ENCODE measurements at regions not wholly inside any gene's neighbourhood (a gene's known extent, or its start where the extent isn't known, plus 50 kb on each side); places are given as distances from the start of the nearest gene placed in this dataset.

- Histone ChIP-seq H3K4me3 (no peak overlapping the region), H3K9me2 (ENCODE audit: insufficient read depth) (peaks cover 4% of the 10 kb centered on the region; the same call in 1 of the 2 replicates), H3F3A (replicated peaks; ENCODE audit: low read depth) (no peaks in the 10 kb centered on the region), H3K27ac (ENCODE audit: low read depth) (no peak overlapping the region), H3K79me2 (replicated peaks; ENCODE audit: insufficient read depth) (no peaks in the 10 kb centered on the region), H2AFZ (no peak overlapping the region), H4K20me1 (replicated peaks; ENCODE audit: insufficient read depth) (no peaks in the 10 kb centered on the region), H3K36me3 (ENCODE audit: insufficient read depth) (no peaks in the 10 kb centered on the region), H3K4me1 (ENCODE audit: insufficient read depth) (no peaks in the 10 kb centered on the region), H3K4me2 (no peak overlapping the region), H3K27me3 (ENCODE audit: insufficient read depth) (no peaks in the 10 kb centered on the region)
- Mint-ChIP-seq H3K9me3 (peaks cover 17% of the 10 kb centered on the region), H3K27ac (no peak overlapping the region), H3K4me1 (no peaks in the 10 kb centered on the region), H3K27me3 (ENCODE audit: insufficient read depth, low read depth, poor library complexity) (peaks cover 2% of the 10 kb centered on the region), H3K36me3 (ENCODE audit: low read depth) (peaks cover 15% of the 10 kb centered on the region), H3K4me3 (no peak overlapping the region)
- TF ChIP-seq ZNF114 (CRISPR knock-in tag; IDR thresholded peaks at IDR 0.05): no peak
- TF ChIP-seq POLR2AphosphoS5 (IDR thresholded peaks at IDR 0.05; ENCODE audit: low read depth): no peak
- TF ChIP-seq NANOG (IDR thresholded peaks at IDR 0.05; ENCODE audit: borderline replicate concordance): no peak
- TF ChIP-seq CTCF (conservative IDR thresholded peaks at IDR 0.05; ENCODE audit: low read depth in 2 of 2): peak; percentile 98
- peak; percentile 86 for DNase-seq (ENCODE audit: low spot score)
- ATAC-seq: peak; percentile 86
Observed at GRCh38 chr6:166106076-166106686, 61.5 kb downstream of the TBXT start.

GRCh38 chr6:166105341-166106075 lies 62.1 kb downstream of the TBXT start:
- no peak overlapping the region for H3K4me2 ChIP-seq
- no peak for DNase-seq (ENCODE audit: low spot score)
- no peaks in the 10 kb centered on the region for H3F3A ChIP-seq (replicated peaks; ENCODE audit: low read depth)
- no peak overlapping the region for H3K27ac ChIP-seq (ENCODE audit: low read depth)
- no peaks in the 10 kb centered on the region for H3K79me2 ChIP-seq (replicated peaks; ENCODE audit: insufficient read depth)
- no peaks in the 10 kb centered on the region for H4K20me1 ChIP-seq (replicated peaks; ENCODE audit: insufficient read depth)
- H3K4me3 Mint-ChIP-seq: no peak overlapping the region
- peaks cover 19% of the 10 kb centered on the region for H3K36me3 Mint-ChIP-seq (ENCODE audit: low read depth)
- no peaks in the 10 kb centered on the region for H3K4me1 Mint-ChIP-seq
- 0 out of 2 replicates have a peak, but pooled peaks cover 4% of the 10 kb centered on the region for H3K36me3 ChIP-seq (ENCODE audit: insufficient read depth)
- peaks cover 4% of the 10 kb centered on the region; the same call in 1 of the 2 replicates for H3K9me2 ChIP-seq (ENCODE audit: insufficient read depth)
- peaks cover 24% of the 10 kb centered on the region for H3K9me3 Mint-ChIP-seq
- H3K27ac Mint-ChIP-seq: no peak overlapping the region
- H2AFZ ChIP-seq: no peak overlapping the region
- TF ChIP-seq ETS1 (IDR thresholded peaks at IDR 0.05) (no peak), CREB1 (CRISPR knock-in tag; IDR thresholded peaks at IDR 0.05; ENCODE audit: low read depth) (no peak), POLR2AphosphoS5 (IDR thresholded peaks at IDR 0.05; ENCODE audit: low read depth) (no peak), STAT1 (IDR thresholded peaks at IDR 0.05; ENCODE audit: unreplicated experiment) (no peak), NANOG (IDR thresholded peaks at IDR 0.05; ENCODE audit: borderline replicate concordance) (no peak)
- no peaks in the 10 kb centered on the region for H3K27me3 ChIP-seq (ENCODE audit: insufficient read depth)
- H3K27me3 Mint-ChIP-seq (ENCODE audit: insufficient read depth, low read depth, poor library complexity): peaks cover 2% of the 10 kb centered on the region
- ATAC-seq: no peak
- H3K4me1 ChIP-seq (ENCODE audit: insufficient read depth): no peaks in the 10 kb centered on the region
- H3K4me3 ChIP-seq: no peak overlapping the region

Measured in GM23338 (cell line).